Transverse colon (tissue), 4 donors: ENCODE measurements at regions not wholly inside any gene's neighbourhood (a gene's known extent, or its start where the extent isn't known, plus 50 kb on each side); places are given as distances from the start of the nearest gene placed in this dataset.

Experiments
- POLR2A ChIP-seq: fragments of 450-650 bp; IDR thresholded peaks from one replicate; pipeline ENCODE4 v1.6.1; 2016; ENCODE audit warnings: antibody characterized with exemption, mild to moderate bottlenecking, moderate library complexity
- POLR2AphosphoS5 ChIP-seq, 3 donors: sonication (generic); formaldehyde crosslinking; IDR thresholded peaks; one replicate each; pipeline ENCODE4 v1.6.1; 2016; ENCODE audit warnings: antibody characterized with exemption in 3 of 3
- TF ChIP-seq, protein P1 (sequence below), 5 experiments: fragments of 200-600 bp in 3 of 5; fragments of 450-650 bp in 2 of 5; sonication (generic) in 3 of 5; IDR thresholded peaks; 1 replicate in 2 of 5; 2 replicates in 3 of 5; pipeline ENCODE4 v1.5.1; 2016 to 2017; ENCODE audit warnings: antibody characterized with exemption in 5 of 5, inconsistent platforms in 3 of 5, mild to moderate bottlenecking in 2 of 5, moderate library complexity in 1 of 5

DNA sequence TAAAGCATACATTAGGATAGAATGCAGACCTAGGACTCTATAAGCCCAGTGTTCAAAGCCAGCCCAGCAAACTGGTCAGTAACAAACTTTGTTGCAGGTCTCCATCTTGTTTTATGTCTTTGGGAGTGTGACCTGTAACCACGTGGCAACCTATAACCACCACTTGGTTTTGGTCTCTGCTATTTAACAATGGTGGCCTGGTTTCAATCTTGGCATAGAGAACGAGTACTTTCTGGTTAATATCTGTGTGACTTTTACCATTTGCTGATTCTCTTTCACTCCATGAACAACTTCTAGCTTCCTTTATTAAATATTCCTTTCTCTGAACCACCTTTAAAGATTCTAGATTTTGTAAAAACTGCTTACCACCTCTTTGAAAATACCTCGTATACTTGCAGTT is 118.5 kb downstream of the KCNS3 start:
- TF ChIP-seq, protein P1, sequence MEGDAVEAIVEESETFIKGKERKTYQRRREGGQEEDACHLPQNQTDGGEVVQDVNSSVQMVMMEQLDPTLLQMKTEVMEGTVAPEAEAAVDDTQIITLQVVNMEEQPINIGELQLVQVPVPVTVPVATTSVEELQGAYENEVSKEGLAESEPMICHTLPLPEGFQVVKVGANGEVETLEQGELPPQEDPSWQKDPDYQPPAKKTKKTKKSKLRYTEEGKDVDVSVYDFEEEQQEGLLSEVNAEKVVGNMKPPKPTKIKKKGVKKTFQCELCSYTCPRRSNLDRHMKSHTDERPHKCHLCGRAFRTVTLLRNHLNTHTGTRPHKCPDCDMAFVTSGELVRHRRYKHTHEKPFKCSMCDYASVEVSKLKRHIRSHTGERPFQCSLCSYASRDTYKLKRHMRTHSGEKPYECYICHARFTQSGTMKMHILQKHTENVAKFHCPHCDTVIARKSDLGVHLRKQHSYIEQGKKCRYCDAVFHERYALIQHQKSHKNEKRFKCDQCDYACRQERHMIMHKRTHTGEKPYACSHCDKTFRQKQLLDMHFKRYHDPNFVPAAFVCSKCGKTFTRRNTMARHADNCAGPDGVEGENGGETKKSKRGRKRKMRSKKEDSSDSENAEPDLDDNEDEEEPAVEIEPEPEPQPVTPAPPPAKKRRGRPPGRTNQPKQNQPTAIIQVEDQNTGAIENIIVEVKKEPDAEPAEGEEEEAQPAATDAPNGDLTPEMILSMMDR (IDR thresholded peaks at IDR 0.05) = no peak
- peak in 1 of 3 donors; percentile 74 for TF ChIP-seq POLR2AphosphoS5 (IDR thresholded peaks at IDR 0.05)
- TF ChIP-seq POLR2A = no peak
